ENCODE measurements at regions not wholly inside any gene's neighbourhood (a gene's known extent, or its start where the extent isn't known, plus 50 kb on each side); places are given as distances from the start of the nearest gene placed in this dataset.
A peak's percentile ranks its signal among the peaks of the same experiment; 100 is the strongest.

DNA sequence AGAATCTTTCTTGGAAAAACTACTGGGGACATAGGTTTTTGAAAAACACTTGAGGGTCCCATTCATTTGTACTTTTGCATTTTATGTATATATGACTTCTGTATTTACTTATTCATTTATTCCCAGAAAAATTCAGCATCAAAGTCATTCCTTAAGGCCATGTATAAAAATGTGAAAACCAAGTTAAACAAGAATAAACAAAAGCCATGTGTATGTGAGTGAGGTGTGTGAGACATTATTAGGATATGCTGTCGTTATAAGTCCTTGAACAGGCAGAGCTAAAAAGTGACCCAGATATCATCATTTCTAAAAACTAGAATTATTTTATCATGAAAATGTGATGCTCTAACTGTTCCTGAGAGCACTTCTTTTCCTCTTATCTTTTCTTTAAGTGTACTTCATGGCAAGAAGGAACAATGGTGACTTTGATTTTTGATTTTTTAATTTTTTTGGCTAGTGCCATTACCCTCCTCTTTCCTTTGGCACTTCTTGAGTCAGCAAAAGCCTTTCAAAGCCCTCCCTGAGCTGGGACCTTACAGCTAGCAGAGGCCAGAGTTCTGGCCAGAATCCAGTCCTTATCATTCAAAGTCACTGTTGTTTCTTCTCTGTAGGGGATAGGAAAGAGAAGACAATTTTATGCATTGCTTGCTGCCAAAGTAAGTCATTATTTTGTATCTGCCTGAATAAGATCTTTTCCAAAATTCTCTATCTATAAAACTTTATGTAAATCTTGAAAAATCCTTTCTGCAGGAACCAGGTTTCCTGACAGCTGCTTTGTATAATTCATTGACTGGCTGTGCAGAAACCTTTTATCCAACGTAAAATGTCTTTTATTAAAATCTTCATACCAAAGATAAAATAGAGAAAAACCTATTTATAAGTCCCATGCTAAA lies 419.7 kb upstream of the PRICKLE1 start:
- DNase-seq (no peak), ATAC-seq (peak; percentile 88 to 89)
- Histone ChIP-seq H3K4me3 (ENCODE audit: low read length) (no peak overlapping the region), H3K9me3 (ENCODE audit: control insufficient read depth, low read length) (no peaks in the 10 kb centered on the region), H3K27me3 (ENCODE audit: control insufficient read depth, insufficient read depth) (no peaks in the 10 kb centered on the region), H3K27ac (ENCODE audit: low read length) (no peak overlapping the region), H3K4me1 (ENCODE audit: control insufficient read depth, insufficient read depth, low read length) (no peaks in the 10 kb centered on the region)
- WGBS: 27% methylated on average over 2 of the region's 2 CpGs
- intact Hi-C loops (cut with DNase I): no loop called here

DNA sequence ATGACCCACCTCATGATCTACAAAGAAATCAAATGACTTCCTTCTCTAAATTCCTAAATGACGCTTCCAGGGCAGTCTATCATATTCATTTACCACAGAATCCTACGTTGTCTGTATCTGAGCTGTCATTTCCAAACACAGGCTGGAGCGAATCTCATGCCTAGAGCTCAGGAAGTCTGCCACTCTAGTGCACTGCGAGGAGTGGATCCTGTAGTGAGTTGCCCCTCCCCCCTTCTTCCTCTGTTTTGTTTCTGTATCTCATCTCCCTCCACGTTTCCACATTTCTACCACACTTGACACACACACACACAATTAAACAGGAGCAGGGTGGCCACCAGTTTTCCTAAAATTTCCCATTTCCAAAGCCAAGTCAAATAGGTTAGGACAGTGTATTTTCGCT lies 415.4 kb upstream of the PRICKLE1 start:
- WGBS: 43% methylated on average over 6 of the region's 6 CpGs
- Histone ChIP-seq H3K9me3 (ENCODE audit: control insufficient read depth, low read length) (no peaks in the 10 kb centered on the region), H3K4me3 (ENCODE audit: low read length) (no peak overlapping the region), H3K4me1 (ENCODE audit: control insufficient read depth, insufficient read depth, low read length) (no peaks in the 10 kb centered on the region), H3K27me3 (ENCODE audit: control insufficient read depth, insufficient read depth) (no peaks in the 10 kb centered on the region), H3K27ac (ENCODE audit: low read length) (no peak overlapping the region)
- no peak for DNase-seq
- peak in 1 of 2 donors; percentile 70 for ATAC-seq
- intact Hi-C loops (cut with DNase I): no loop called here

DNA sequence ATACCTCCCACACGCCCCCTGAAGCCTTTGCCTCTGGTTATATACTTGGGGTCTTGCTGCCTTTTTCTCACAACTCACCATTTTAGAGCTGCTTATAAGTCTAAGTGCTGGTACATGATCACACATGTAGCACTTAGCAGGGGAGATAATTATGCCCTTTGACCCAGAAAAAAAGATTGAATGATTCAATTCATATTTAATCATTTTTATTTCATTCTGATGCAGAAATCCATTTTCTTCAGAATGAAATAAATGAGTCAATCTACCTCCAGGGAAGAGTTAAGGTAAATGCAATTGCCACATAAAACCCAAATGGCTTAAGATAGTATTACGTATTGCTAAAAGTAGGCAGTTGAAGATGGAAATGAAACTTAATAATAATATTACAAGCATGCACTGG lies 414.6 kb upstream of the PRICKLE1 start:
- no peak for DNase-seq
- Histone ChIP-seq H3K27me3 (ENCODE audit: control insufficient read depth, insufficient read depth) (no peaks in the 10 kb centered on the region), H3K27ac (ENCODE audit: low read length) (no peak overlapping the region), H3K4me3 (ENCODE audit: low read length) (no peak overlapping the region), H3K4me1 (ENCODE audit: control insufficient read depth, insufficient read depth, low read length) (no peaks in the 10 kb centered on the region), H3K9me3 (ENCODE audit: control insufficient read depth, low read length) (no peaks in the 10 kb centered on the region)
- intact Hi-C loops (cut with DNase I): no loop called here
- no peak for ATAC-seq
- 97% methylated on average over 2 of the region's 2 CpGs for WGBS

DNA sequence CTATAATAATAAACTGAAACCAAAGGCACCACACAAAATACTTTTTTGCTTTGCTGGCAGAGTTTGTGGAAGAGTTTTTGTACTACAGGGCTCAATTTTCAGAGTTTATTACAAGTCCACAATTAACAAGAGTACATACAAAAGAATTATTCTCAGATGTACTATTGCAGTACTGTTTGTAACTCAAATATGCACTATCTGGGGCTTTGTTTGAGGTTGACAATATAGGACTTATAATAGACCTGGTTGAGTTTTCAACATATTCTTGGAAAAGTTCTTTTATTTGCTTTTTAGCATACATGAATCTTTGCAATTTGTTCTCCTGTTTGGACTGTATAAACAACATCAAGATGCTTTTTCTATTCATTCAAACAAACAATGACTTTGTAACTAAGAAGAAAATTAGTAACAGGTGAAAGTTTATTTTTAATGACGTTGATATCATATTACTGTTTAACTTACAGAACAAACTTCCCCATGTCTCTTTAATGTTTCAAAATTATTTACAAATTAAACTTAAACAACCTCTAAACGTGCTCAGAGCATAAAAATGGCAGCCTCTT lies 407.4 kb upstream of the PRICKLE1 start:
- H3K27me3 ChIP-seq (ENCODE audit: control insufficient read depth, insufficient read depth): no peaks in the 10 kb centered on the region
- H3K4me1 ChIP-seq (ENCODE audit: control insufficient read depth, insufficient read depth, low read length): no peaks in the 10 kb centered on the region
- ATAC-seq (no peak), DNase-seq (no peak)
- WGBS: 70% methylated on average over 2 of the region's 2 CpGs
- intact Hi-C loops (cut with DNase I): no loop called here
- no peaks in the 10 kb centered on the region for H3K9me3 ChIP-seq (ENCODE audit: control insufficient read depth, low read length)
- no peak overlapping the region for H3K27ac ChIP-seq (ENCODE audit: low read length)
- H3K4me3 ChIP-seq (ENCODE audit: low read length): no peak overlapping the region

DNA sequence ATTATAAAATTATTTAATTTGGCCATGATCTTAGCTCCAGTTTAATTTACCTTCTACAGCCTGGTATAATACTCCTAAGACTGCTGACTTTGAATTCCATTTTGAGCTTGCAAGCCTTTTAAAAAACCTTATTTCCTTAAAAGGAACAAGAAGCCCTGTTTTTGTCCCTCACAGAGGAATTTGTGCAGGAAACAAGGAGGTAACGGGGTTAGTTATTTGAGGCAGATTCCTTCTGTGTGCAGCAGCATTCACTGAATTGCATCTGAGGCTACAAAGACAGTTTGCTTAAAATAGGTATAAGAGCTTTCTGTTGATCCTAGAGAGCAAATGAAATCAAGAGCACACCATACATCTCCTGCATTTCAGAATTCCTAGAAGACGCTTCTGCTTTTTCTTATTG lies 403.3 kb upstream of the PRICKLE1 start:
- H3K27me3 ChIP-seq (ENCODE audit: control insufficient read depth, insufficient read depth): no peaks in the 10 kb centered on the region
- H3K4me3 ChIP-seq (ENCODE audit: low read length): no peak overlapping the region
- DNase-seq: no peak

DNA sequence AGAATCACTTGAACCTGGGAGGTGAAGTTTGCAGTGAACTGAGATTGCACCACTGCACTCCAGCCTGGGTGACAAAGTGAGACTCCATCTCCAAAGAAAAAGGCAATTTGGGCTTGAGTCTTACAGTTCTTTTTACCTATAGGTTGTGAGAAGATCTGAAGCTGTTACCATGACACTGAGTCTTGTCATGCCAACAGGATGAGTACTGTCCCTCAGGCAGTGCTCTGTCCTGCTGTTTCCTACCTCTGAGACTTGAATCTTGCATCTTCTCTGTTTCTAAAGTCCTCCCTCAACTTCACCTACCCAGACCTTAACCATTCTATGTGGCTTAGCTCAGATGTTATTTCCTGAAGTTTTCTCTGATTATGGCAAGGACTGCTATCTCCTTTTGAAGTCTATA lies 400.8 kb upstream of the PRICKLE1 start:
- H3K4me1 ChIP-seq (ENCODE audit: control insufficient read depth, insufficient read depth, low read length): no peaks in the 10 kb centered on the region
- H3K27ac ChIP-seq (ENCODE audit: low read length): no peak overlapping the region
- no peaks in the 10 kb centered on the region for H3K9me3 ChIP-seq (ENCODE audit: control insufficient read depth, low read length)
- DNase-seq: no peak
- H3K4me3 ChIP-seq (ENCODE audit: low read length): no peak overlapping the region
- no peak for ATAC-seq
- no peaks in the 10 kb centered on the region for H3K27me3 ChIP-seq (ENCODE audit: control insufficient read depth, insufficient read depth)
- intact Hi-C loops (cut with DNase I): no loop called here

More for the DNA sequence above, 403.3 kb upstream of the PRICKLE1 start:
- H3K4me1 ChIP-seq (ENCODE audit: control insufficient read depth, insufficient read depth, low read length): no peaks in the 10 kb centered on the region
- no peaks in the 10 kb centered on the region for H3K9me3 ChIP-seq (ENCODE audit: control insufficient read depth, low read length)
- 79% methylated on average over 2 of the region's 2 CpGs for WGBS
- intact Hi-C loops (cut with DNase I): no loop called here
- no peak for ATAC-seq
- H3K27ac ChIP-seq (ENCODE audit: low read length): no peak overlapping the region

DNA sequence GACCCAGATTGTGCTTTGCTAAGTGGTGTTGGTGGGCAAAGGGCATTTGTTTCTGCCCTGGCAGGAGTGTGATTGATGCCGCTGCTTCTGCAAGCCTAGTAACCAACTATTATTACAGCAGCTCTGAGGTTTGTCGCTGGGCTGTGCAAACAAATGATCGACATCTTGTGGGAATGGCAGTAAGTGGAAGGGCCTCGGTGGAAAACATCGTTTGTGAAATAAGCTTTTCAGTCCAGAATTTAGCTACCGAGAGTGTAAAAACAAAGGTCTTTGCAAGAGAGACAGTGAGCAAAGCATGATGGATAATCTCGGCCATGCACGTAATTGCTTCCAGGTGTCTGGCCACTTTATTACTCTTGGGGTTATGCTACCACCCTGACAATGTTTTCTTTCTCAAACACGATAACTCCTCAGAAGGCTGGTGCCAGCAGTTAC lies 397.7 kb upstream of the PRICKLE1 start:
- Histone ChIP-seq H3K9me3 (ENCODE audit: control insufficient read depth, low read length) (no peaks in the 10 kb centered on the region), H3K4me3 (ENCODE audit: low read length) (no peak overlapping the region), H3K27ac (ENCODE audit: low read length) (no peak overlapping the region), H3K27me3 (ENCODE audit: control insufficient read depth, insufficient read depth) (no peaks in the 10 kb centered on the region), H3K4me1 (ENCODE audit: control insufficient read depth, insufficient read depth, low read length) (no peaks in the 10 kb centered on the region)
- no peak for DNase-seq
- no peak for ATAC-seq
- intact Hi-C loops (cut with DNase I): no loop called here
- WGBS: 86% methylated on average over 9 of the region's 9 CpGs

DNA sequence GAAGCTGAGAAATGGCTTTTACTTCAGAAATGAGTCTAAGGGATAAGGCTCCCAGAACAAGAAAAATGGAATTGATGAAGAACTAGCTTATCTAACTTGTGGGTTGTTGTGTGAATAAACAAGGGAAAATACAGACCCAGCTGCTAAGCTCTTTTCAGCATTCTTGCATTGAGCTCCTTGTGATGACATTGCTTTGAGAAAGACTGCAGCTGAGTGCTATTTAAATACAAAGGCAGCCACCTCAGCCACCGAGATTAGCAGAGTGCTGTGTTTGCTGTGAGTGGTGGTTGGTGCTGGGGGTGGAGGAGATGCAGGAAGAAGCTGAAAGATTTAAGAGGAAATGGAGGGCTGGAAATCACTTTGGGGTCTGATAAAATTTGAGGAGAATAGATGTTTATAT lies 396.0 kb upstream of the PRICKLE1 start:
- DNase-seq (no peak), ATAC-seq (no peak)
- no peaks in the 10 kb centered on the region for H3K27me3 ChIP-seq (ENCODE audit: control insufficient read depth, insufficient read depth)
- intact Hi-C loops (cut with DNase I): no loop called here
- H3K27ac ChIP-seq (ENCODE audit: low read length): no peak overlapping the region
- no peaks in the 10 kb centered on the region for H3K4me1 ChIP-seq (ENCODE audit: control insufficient read depth, insufficient read depth, low read length)
- 19% methylated on average over 1 of the region's 1 CpG for WGBS
- no peak overlapping the region for H3K4me3 ChIP-seq (ENCODE audit: low read length)
- no peaks in the 10 kb centered on the region for H3K9me3 ChIP-seq (ENCODE audit: control insufficient read depth, low read length)

DNA sequence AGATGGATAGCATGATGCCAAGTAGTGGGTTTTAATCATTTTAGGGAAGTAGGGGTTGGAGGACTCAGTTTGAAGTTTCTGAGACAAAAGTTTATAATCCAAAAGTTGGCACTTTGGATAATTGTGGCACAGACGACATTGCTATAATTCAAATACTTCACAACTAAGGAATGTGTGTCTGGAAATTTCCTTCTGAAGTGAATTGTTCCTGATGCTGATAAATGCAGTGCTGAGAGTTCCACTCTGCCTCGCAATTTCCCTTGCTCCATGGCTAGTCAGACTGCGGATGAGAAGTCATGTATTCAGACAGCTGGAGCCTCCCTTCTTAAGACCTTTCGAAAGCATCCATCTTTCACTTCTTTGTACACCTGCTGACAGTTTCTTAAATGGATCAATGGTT lies 393.3 kb upstream of the PRICKLE1 start:
- H3K27me3 ChIP-seq (ENCODE audit: control insufficient read depth, insufficient read depth): no peaks in the 10 kb centered on the region
- 70% methylated on average over 4 of the region's 4 CpGs for WGBS
- DNase-seq: no peak
- no peak overlapping the region for H3K4me3 ChIP-seq (ENCODE audit: low read length)
- no peak overlapping the region for H3K27ac ChIP-seq (ENCODE audit: low read length)
- intact Hi-C loops (cut with DNase I): no loop called here
- ATAC-seq: no peak
- H3K9me3 ChIP-seq (ENCODE audit: control insufficient read depth, low read length): no peaks in the 10 kb centered on the region
- no peaks in the 10 kb centered on the region for H3K4me1 ChIP-seq (ENCODE audit: control insufficient read depth, insufficient read depth, low read length)

DNA sequence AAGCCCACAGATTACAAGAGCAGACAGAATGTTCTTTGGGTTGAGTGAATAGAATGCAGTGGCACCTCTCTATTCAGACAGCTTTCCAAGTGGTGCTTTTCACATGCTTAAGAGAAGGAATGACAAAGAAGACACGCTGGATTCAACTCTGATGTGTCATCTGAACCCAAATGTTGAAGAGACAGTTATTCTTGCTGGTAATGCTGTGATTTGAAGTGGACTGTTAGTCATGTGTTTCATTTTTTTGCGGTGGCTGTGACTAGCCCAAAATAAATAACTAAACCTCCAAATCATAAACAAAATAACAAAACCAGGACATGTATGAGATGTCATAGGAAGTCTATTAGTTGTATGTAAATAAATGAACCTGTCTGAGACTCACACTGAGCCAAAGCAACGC lies 391.8 kb upstream of the PRICKLE1 start:
- Histone ChIP-seq H3K9me3 (ENCODE audit: control insufficient read depth, low read length) (no peaks in the 10 kb centered on the region), H3K27ac (ENCODE audit: low read length) (no peak overlapping the region), H3K4me1 (ENCODE audit: control insufficient read depth, insufficient read depth, low read length) (no peaks in the 10 kb centered on the region), H3K4me3 (ENCODE audit: low read length) (no peak overlapping the region), H3K27me3 (ENCODE audit: control insufficient read depth, insufficient read depth) (no peaks in the 10 kb centered on the region)
- WGBS: 73% methylated on average over 3 of the region's 3 CpGs
- ATAC-seq (peak; percentile 44 to 55), DNase-seq (no peak)
- intact Hi-C loops (cut with DNase I): no loop called here

DNA sequence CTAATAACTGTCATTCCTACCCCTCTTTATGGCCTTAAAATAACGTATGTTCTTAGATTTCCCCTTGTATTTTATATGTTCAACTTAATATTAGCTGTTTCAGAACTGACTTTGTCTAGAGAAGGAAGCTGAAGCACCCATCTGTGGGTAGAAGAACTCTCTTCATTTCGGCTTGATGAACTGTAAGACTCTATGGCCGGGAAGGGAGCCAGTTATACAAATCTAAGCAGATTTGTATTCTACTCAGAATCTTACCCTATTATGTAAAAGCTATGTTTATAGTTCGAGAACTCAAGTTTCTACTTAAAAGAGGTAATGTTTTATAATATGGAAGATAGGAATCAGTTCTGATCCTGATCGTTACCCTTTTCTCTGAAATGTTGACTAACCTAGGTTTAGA lies 390.9 kb upstream of the PRICKLE1 start:
- 84% methylated on average over 5 of the region's 5 CpGs for WGBS
- Histone ChIP-seq H3K9me3 (ENCODE audit: control insufficient read depth, low read length) (no peaks in the 10 kb centered on the region), H3K27ac (ENCODE audit: low read length) (no peak overlapping the region), H3K27me3 (ENCODE audit: control insufficient read depth, insufficient read depth) (no peaks in the 10 kb centered on the region), H3K4me3 (ENCODE audit: low read length) (no peak overlapping the region), H3K4me1 (ENCODE audit: control insufficient read depth, insufficient read depth, low read length) (no peaks in the 10 kb centered on the region)
- intact Hi-C loops (cut with DNase I): no loop called here
- DNase-seq: no peak
- no peak for ATAC-seq
